ENCODE measurements at regions not wholly inside any gene's neighbourhood (a gene's known extent, or its start where the extent isn't known, plus 50 kb on each side); places are given as distances from the start of the nearest gene placed in this dataset.

DNA sequence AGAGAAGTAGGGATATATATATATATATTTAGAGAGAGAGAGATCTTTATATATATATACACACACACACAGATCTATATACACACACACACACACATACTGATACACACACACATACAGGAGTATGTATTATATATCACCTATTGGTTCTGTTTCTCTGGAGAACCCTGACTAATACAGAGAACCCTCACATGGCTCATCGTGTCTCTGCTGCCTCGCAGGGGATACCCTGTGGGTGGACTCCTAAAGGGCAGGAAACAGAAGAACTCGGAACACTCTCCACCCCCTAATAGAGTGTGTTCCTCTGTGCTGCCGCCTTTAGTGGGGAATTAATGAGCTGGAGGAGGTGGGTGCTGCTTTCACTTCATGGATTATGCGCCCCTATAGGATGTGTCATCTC lies 86.6 kb downstream of the NPY start:
- Histone ChIP-seq H3K4me1 (no peaks in the 10 kb centered on the region), H3K36me3 (no peaks in the 10 kb centered on the region), H3K9me3 (no peaks in the 10 kb centered on the region), H3K4me3 (no peak overlapping the region), H3K27me3 (no peaks in the 10 kb centered on the region), H3K27ac (no peak overlapping the region)
- TF ChIP-seq, protein P1, sequence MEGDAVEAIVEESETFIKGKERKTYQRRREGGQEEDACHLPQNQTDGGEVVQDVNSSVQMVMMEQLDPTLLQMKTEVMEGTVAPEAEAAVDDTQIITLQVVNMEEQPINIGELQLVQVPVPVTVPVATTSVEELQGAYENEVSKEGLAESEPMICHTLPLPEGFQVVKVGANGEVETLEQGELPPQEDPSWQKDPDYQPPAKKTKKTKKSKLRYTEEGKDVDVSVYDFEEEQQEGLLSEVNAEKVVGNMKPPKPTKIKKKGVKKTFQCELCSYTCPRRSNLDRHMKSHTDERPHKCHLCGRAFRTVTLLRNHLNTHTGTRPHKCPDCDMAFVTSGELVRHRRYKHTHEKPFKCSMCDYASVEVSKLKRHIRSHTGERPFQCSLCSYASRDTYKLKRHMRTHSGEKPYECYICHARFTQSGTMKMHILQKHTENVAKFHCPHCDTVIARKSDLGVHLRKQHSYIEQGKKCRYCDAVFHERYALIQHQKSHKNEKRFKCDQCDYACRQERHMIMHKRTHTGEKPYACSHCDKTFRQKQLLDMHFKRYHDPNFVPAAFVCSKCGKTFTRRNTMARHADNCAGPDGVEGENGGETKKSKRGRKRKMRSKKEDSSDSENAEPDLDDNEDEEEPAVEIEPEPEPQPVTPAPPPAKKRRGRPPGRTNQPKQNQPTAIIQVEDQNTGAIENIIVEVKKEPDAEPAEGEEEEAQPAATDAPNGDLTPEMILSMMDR (IDR thresholded peaks at IDR 0.05): no peak
- TF ChIP-seq POLR2A (IDR thresholded peaks at IDR 0.05): no peak
- intact Hi-C loops (cut with DNase I): no loop called here
- WGBS, 2 donors: 57 to 75% methylated on average over 5 of the region's 5 CpGs
- no peak for DNase-seq

DNA sequence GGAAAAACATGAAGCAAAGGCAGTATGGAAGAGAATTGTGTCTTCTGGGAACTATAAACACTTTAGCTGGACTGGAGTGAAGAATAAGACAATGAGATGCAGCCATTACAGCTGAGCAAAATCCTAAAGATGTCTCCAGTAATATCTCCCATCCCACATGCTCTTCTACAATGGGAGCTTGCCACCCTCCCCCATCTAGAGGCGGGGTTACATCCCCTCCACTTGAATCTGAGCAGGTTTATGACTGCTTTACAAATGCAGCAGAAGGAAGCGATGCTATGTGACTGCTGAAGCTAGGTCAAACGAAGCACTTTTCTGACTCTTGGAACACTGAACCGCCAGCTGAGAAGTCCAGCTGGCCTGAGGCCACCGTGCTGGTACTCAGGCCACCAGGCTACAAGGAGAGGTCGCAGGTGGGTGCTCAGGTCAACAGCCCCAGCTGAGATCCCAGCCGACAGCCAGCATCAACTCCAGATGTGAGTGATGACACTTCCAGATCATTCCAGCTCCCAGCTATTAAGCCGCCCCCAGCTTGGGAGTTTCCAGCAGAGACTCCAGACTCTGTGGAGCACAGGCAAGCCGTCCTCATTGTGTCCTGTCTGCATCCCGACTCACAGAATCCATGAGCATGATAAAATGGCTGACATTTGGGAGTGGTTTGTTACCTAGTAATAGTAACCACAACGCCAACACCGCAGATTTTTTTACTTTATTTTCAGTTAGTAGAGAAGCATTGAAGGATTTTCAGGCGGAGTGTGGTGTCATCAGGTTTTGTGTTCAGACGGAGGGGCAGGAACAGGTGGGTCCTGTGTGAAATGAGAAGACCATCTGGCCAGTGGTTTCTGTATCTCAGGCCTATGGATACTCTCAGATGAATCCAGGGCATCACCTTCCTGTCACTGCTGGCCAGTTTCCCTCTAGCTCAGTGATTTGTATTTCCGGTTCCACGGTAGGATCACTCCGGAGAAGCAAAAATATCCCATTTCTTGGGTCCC lies 89.3 kb downstream of the NPY start:
- intact Hi-C loops (cut with DNase I): no loop called here
- no peak overlapping the region for H3K4me3 ChIP-seq

DNA sequence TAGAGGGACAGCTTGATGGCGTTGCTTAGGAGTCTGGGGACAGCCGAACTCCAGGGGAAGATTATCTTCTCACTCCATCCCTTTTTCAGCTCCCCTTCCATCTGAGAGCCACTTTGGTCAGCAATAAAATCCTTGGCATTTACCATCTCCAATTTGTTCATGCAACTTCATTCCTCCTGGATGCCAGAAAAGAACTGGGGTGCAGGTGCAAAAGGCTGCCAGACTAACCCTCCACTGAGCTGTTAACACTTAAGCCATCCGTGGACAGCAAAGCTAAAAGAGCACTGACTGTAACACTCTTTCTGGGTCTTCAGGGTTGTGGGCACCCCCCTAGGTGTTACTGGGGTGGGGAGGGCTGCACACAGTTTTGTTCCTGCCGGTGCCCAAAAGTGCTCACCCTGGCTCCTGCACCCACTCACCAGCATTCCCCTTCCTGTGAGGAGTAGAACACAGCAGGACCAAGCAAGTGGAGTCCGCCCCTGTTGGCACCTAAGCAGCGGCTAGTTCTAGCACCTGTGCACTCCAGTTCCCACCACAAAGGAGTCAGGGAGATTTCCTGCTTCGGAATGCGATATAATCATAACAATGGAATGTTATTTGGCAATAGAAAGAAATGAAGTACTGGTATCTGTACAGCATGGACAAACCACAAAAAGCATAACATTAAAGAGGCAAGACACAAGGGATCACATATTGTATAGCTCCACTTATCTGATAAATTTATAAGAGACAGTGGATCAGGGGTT lies 95.1 kb downstream of the NPY start:
- no peak for DNase-seq
- Histone ChIP-seq H3K27me3 (no peaks in the 10 kb centered on the region), H3K4me1 (no peaks in the 10 kb centered on the region), H3K4me3 (no peak overlapping the region), H3K27ac (no peak overlapping the region), H3K9me3 (no peaks in the 10 kb centered on the region), H3K36me3 (no peaks in the 10 kb centered on the region)
- 58 to 67% methylated on average over 6 to 7 of the region's 8 CpGs for WGBS, 2 donors
- TF ChIP-seq, protein P1 (IDR thresholded peaks at IDR 0.05): no peak
- intact Hi-C loops (cut with DNase I): no loop called here

More for the DNA sequence above, 89.3 kb downstream of the NPY start:
- no peaks in the 10 kb centered on the region for H3K36me3 ChIP-seq
- 77 to 79% methylated on average over 9 to 12 of the region's 17 CpGs for WGBS, 2 donors
- no peaks in the 10 kb centered on the region for H3K9me3 ChIP-seq
- H3K27ac ChIP-seq: no peak overlapping the region
- H3K4me1 ChIP-seq: no peaks in the 10 kb centered on the region
- TF ChIP-seq, protein P1 (IDR thresholded peaks at IDR 0.05): no peak
- no peak for TF ChIP-seq POLR2A (IDR thresholded peaks at IDR 0.05)
- H3K27me3 ChIP-seq: no peaks in the 10 kb centered on the region
- DNase-seq: no peak

DNA sequence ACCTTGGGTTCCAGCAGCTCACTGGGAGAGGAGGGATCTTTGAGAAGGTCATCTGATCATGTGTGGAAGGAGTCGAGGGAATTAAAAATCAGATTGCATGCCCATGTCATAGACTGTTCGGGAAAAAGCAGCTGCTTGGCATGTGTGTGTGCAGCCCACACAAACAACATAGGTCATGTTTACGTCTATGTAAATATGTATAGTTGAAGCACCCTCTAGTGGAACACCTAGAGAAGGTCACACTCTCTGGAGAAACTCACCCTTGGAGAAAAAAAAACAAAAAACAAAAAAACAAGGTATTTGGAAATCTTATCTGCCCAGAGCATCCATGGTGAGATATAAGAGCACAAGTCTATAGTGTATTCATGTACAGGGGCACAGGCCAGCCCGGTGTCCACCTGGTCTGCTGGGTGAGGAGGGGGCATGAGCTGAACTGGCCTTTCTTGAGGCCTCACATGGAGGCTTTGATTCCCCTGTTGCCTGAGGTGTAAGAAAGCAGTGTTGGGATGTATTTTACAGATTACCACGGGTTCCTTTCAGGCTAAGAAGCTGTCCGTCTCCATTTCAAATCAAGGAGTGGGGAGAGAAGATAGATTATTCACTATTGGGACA lies 98.0 kb downstream of the NPY start:
- no peaks in the 10 kb centered on the region for H3K9me3 ChIP-seq
- no peaks in the 10 kb centered on the region for H3K4me1 ChIP-seq
- intact Hi-C loops (cut with DNase I): no loop called here
- 33 to 49% methylated on average over 6 of the region's 6 CpGs for WGBS, 2 donors
- TF ChIP-seq POLR2A (IDR thresholded peaks at IDR 0.05): no peak
- TF ChIP-seq, protein P1 (IDR thresholded peaks at IDR 0.05): peak in 2 of 6 experiments; percentile 21 to 37
- no peak for DNase-seq
- no peaks in the 10 kb centered on the region for H3K27me3 ChIP-seq
- H3K4me3 ChIP-seq: no peak overlapping the region
- no peak overlapping the region for H3K27ac ChIP-seq
- H3K36me3 ChIP-seq: no peaks in the 10 kb centered on the region

Measured in esophagus squamous epithelium (tissue), 5 donors.